ENCODE measurements at regions not wholly inside any gene's neighbourhood (a gene's known extent, or its start where the extent isn't known, plus 50 kb on each side); places are given as distances from the start of the nearest gene placed in this dataset.

GRCh38 chr16:17858061-17858460 is 387.3 kb upstream of the XYLT1 start:
- no peak for DNase-seq (ENCODE audit: low read depth in 2 of 2)

- DNase-seq (ENCODE audit: low read depth in 2 of 2): no peak
Observed at GRCh38 chr16:17853958-17854357, 383.2 kb upstream of the XYLT1 start.

GRCh38 chr16:17852977-17853702 is 382.4 kb upstream of the XYLT1 start:
- no peak for DNase-seq (ENCODE audit: low read depth in 2 of 2)

- no peak for DNase-seq (ENCODE audit: low read depth in 2 of 2)
Observed at GRCh38 chr16:17850581-17851250, 380.0 kb upstream of the XYLT1 start.

- DNase-seq (ENCODE audit: low read depth in 2 of 2): no peak
Observed at GRCh38 chr16:17847234-17847795, 376.6 kb upstream of the XYLT1 start.

GRCh38 chr16:17846030-17846429 is 375.3 kb upstream of the XYLT1 start:
- no peak for DNase-seq (ENCODE audit: low read depth in 2 of 2)

GRCh38 chr16:17845031-17845430 is 374.3 kb upstream of the XYLT1 start:
- no peak for DNase-seq (ENCODE audit: low read depth in 2 of 2)

GRCh38 chr16:17843905-17844304 is 373.1 kb upstream of the XYLT1 start:
- DNase-seq (ENCODE audit: low read depth in 2 of 2): no peak

- no peak for DNase-seq (ENCODE audit: low read depth in 2 of 2)
Observed at GRCh38 chr16:17839907-17840306, 369.1 kb upstream of the XYLT1 start.

- DNase-seq (ENCODE audit: low read depth in 2 of 2): no peak
Observed at GRCh38 chr16:17839272-17839671, 368.5 kb upstream of the XYLT1 start.

- no peak for DNase-seq (ENCODE audit: low read depth in 2 of 2)
Observed at GRCh38 chr16:17836868-17837602, 366.3 kb upstream of the XYLT1 start.

GRCh38 chr16:17835118-17835876 is 364.5 kb upstream of the XYLT1 start:
- no peak for DNase-seq (ENCODE audit: low read depth in 2 of 2)

- no peak for DNase-seq (ENCODE audit: low read depth in 2 of 2)
Observed at GRCh38 chr16:17832738-17833137, 362.0 kb upstream of the XYLT1 start.

GRCh38 chr16:17831330-17831729 is 360.6 kb upstream of the XYLT1 start:
- no peak for DNase-seq (ENCODE audit: low read depth in 2 of 2)

GRCh38 chr16:17830651-17831050 is 359.9 kb upstream of the XYLT1 start:
- no peak for DNase-seq (ENCODE audit: low read depth in 2 of 2)

GRCh38 chr16:17829811-17830210 is 359.1 kb upstream of the XYLT1 start:
- DNase-seq (ENCODE audit: low read depth in 2 of 2): no peak

GRCh38 chr16:17828012-17828411 is 357.3 kb upstream of the XYLT1 start:
- no peak for DNase-seq (ENCODE audit: low read depth in 2 of 2)

- DNase-seq (ENCODE audit: low read depth in 2 of 2): no peak
Observed at GRCh38 chr16:17827313-17827712, 356.6 kb upstream of the XYLT1 start.

- DNase-seq (ENCODE audit: low read depth in 2 of 2): no peak
Observed at GRCh38 chr16:17817943-17818342, 347.2 kb upstream of the XYLT1 start.

GRCh38 chr16:17817260-17817659 is 346.5 kb upstream of the XYLT1 start:
- no peak for DNase-seq (ENCODE audit: low read depth in 2 of 2)

GRCh38 chr16:17812771-17813170 is 342.0 kb upstream of the XYLT1 start:
- no peak for DNase-seq (ENCODE audit: low read depth in 2 of 2)

GRCh38 chr16:17804857-17805256 is 334.1 kb upstream of the XYLT1 start:
- no peak for DNase-seq (ENCODE audit: low read depth in 2 of 2)
